ENCODE measurements at regions not wholly inside any gene's neighbourhood (a gene's known extent, or its start where the extent isn't known, plus 50 kb on each side); places are given as distances from the start of the nearest gene placed in this dataset.

- no peak for TF ChIP-seq ZNF462 (CRISPR knock-in tag; IDR thresholded peaks at IDR 0.05)
- TF ChIP-seq REST (IDR thresholded peaks at IDR 0.05; ENCODE audit: unreplicated experiment) = no peak
Measured at GRCh38 chr6:156024339-156024738, 568.7 kb upstream of the NOX3 start (continued).

DNA sequence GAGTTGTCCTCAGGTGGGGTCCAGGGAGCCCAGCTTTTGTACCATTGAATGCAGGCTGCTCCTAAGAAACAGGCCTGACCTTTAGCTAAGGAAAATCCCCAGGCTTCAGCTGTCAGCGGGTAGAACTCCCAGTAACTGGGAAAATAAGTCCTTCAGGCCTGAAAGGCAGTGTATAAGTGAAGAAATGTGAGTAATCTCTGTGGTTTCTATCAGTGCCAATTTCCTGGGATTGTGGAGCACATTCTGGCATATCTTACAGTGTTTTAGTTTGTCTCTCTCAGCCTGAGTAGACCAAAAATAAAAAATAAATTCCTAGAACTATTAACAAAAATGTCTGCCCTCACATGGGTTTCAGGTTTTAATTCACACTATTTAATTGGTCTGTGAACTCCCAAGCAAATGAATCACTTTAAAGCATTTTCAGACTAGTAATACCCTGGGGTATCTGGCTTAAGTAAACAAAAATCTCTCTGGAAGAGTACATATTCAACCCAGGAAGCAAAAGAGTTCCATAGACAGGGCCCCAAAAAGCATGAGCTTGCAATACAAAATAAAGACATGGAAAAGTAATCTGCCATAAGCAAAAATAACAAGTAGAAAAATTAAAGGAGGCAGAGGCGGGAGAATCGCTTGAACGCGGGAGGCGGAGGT, 566.2 kb upstream of the NOX3 start:
- DNase-seq (ENCODE audit: low spot score) (no peak), ATAC-seq (no peak)
- no peaks in the 10 kb centered on the region for H3K4me1 ChIP-seq (ENCODE audit: insufficient read depth)
- Mint-ChIP-seq H3K27ac (peak overlapping the region; percentile 36; the same call in 1 of the 2 replicates), H3K27me3 (ENCODE audit: insufficient read depth, low read depth, poor library complexity) (peaks cover 9% of the 10 kb centered on the region), H3K4me3 (no peak overlapping the region), H3K9me3 (peaks cover 18% of the 10 kb centered on the region), H3K4me1 (no peaks in the 10 kb centered on the region), H3K36me3 (ENCODE audit: low read depth) (peaks cover 19% of the 10 kb centered on the region)
- no peaks in the 10 kb centered on the region for H3K36me3 ChIP-seq (ENCODE audit: insufficient read depth)
- H2AFZ ChIP-seq = no peak overlapping the region
- no peaks in the 10 kb centered on the region for H3K27me3 ChIP-seq (ENCODE audit: insufficient read depth)
- H3K79me2 ChIP-seq (replicated peaks; ENCODE audit: insufficient read depth) = no peaks in the 10 kb centered on the region
- H3K9me2 ChIP-seq (ENCODE audit: insufficient read depth) = peaks cover 6% of the 10 kb centered on the region; the same call in 1 of the 2 replicates
- H3K4me3 ChIP-seq = no peak overlapping the region
- H3F3A ChIP-seq (replicated peaks; ENCODE audit: low read depth) = no peaks in the 10 kb centered on the region
- H3K27ac ChIP-seq (ENCODE audit: low read depth) = no peak overlapping the region
- H3K4me2 ChIP-seq = no peak overlapping the region
- H4K20me1 ChIP-seq (replicated peaks; ENCODE audit: insufficient read depth) = no peaks in the 10 kb centered on the region
- TF ChIP-seq CTCF (conservative IDR thresholded peaks at IDR 0.05; ENCODE audit: low read depth in 2 of 2) = no peak
- TF ChIP-seq, protein P1, sequence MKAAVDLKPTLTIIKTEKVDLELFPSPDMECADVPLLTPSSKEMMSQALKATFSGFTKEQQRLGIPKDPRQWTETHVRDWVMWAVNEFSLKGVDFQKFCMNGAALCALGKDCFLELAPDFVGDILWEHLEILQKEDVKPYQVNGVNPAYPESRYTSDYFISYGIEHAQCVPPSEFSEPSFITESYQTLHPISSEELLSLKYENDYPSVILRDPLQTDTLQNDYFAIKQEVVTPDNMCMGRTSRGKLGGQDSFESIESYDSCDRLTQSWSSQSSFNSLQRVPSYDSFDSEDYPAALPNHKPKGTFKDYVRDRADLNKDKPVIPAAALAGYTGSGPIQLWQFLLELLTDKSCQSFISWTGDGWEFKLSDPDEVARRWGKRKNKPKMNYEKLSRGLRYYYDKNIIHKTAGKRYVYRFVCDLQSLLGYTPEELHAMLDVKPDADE (IDR thresholded peaks at IDR 0.05) = no peak
- no peak for TF ChIP-seq ZNF331 (CRISPR knock-in tag; IDR thresholded peaks at IDR 0.05; ENCODE audit: low read depth)
- no peak for TF ChIP-seq REST (IDR thresholded peaks at IDR 0.05; ENCODE audit: unreplicated experiment)
- no peak for TF ChIP-seq STAT1 (IDR thresholded peaks at IDR 0.05; ENCODE audit: unreplicated experiment)
- no peak for TF ChIP-seq EZH2phosphoT487 (IDR thresholded peaks at IDR 0.05; ENCODE audit: unreplicated experiment)

Measured in GM23338 (cell line).